ENCODE measurements at regions not wholly inside any gene's neighbourhood (a gene's known extent, or its start where the extent isn't known, plus 50 kb on each side); places are given as distances from the start of the nearest gene placed in this dataset.

- in situ Hi-C loops (cut with HindIII; ENCODE audit: low pct_unique_long_range_greater_than_20kb, low sequenced_read_pairs) = no loop called here
Measured at GRCh38 chr2:174659069-174659900, 61.7 kb upstream of the WIPF1 start.

GRCh38 chr2:174656676-174657176 is 59.1 kb upstream of the WIPF1 start:
- ATAC-seq (no peak), DNase-seq (ENCODE audit: low read depth, low spot score) (no peak)
- ChIA-PET CTCF (no interaction called here), POLR2A (no interaction called here)
- H3K4me3 ChIP-seq (ENCODE audit: low read depth in 2 of 2, low read length in 2 of 2) = no peak overlapping the region
- H3K9me3 ChIP-seq (ENCODE audit: control insufficient read depth, insufficient read depth, low read depth, low read length) = peaks cover 5% of the 10 kb centered on the region; the same call in 1 of the 2 replicates
- H3K36me3 ChIP-seq (ENCODE audit: control insufficient read depth, insufficient read depth, low read length) = no peaks in the 10 kb centered on the region
- no peaks in the 10 kb centered on the region for H3K27me3 ChIP-seq (ENCODE audit: control insufficient read depth, insufficient read depth, low read length)
- intact Hi-C loops (cut with micrococcal nuclease; ENCODE audit: unreplicated experiment) = no loop called here
- in situ Hi-C loops (cut with HindIII; ENCODE audit: low pct_unique_long_range_greater_than_20kb, low sequenced_read_pairs) = no loop called here
- no TSS peak for BruUV-seq (replicated peaks)
- no peaks in the 10 kb centered on the region for H3K4me1 ChIP-seq (ENCODE audit: control insufficient read depth, insufficient read depth, low read length)
- no peak overlapping the region for H3K27ac ChIP-seq (ENCODE audit: low read length)
- TF ChIP-seq TCF7L2 (IDR thresholded peaks at IDR 0.05; ENCODE audit: low read depth, low read length) (no peak), REST (IDR thresholded peaks at IDR 0.05; ENCODE audit: insufficient read depth in 1 of 2, low read depth in 2 of 2, low read length in 1 of 2) (no peak), SIN3A (IDR thresholded peaks at IDR 0.05; ENCODE audit: borderline replicate concordance, insufficient read depth, low read depth, low read length) (no peak), CTCF (IDR thresholded peaks at IDR 0.05) (no peak)

More at GRCh38 chr2:174659069-174659900, 61.7 kb upstream of the WIPF1 start:
- TF ChIP-seq POLR2AphosphoS5 (IDR thresholded peaks at IDR 0.05; ENCODE audit: low read depth, low read length) (no peak), REST (IDR thresholded peaks at IDR 0.05; ENCODE audit: insufficient read depth in 1 of 2, low read depth in 2 of 2, low read length in 1 of 2) (no peak), TCF7L2 (IDR thresholded peaks at IDR 0.05; ENCODE audit: low read depth, low read length) (no peak), CTCF (IDR thresholded peaks at IDR 0.05) (no peak), SIN3A (IDR thresholded peaks at IDR 0.05; ENCODE audit: borderline replicate concordance, insufficient read depth, low read depth, low read length) (no peak)
- no peak for ATAC-seq
- CTCF ChIA-PET = no interaction called here
- H3K4me1 ChIP-seq (ENCODE audit: control insufficient read depth, insufficient read depth, low read length) = no peaks in the 10 kb centered on the region
- intact Hi-C loops (cut with micrococcal nuclease; ENCODE audit: unreplicated experiment) = no loop called here
- H3K4me3 ChIP-seq (ENCODE audit: low read depth in 2 of 2, low read length in 2 of 2) = no peak overlapping the region
- H3K9me3 ChIP-seq (ENCODE audit: control insufficient read depth, insufficient read depth, low read depth, low read length) = peaks cover 5% of the 10 kb centered on the region; the same call in 1 of the 2 replicates
- POLR2A ChIA-PET = interaction anchor here (0.6 kb wide), 1 partner anchor 85 kb away, joined by 7 read pairs; no protein-coding TSS in a partner anchor
- H3K27me3 ChIP-seq (ENCODE audit: control insufficient read depth, insufficient read depth, low read length) = no peaks in the 10 kb centered on the region
- DNase-seq (ENCODE audit: low read depth, low spot score) = no peak
- no peak overlapping the region for H3K27ac ChIP-seq (ENCODE audit: low read length)
- no TSS peak for BruUV-seq (replicated peaks)
- no peaks in the 10 kb centered on the region for H3K36me3 ChIP-seq (ENCODE audit: control insufficient read depth, insufficient read depth, low read length)
